ENCODE measurements at regions not wholly inside any gene's neighbourhood (a gene's known extent, or its start where the extent isn't known, plus 50 kb on each side); places are given as distances from the start of the nearest gene placed in this dataset.
A peak's percentile ranks its signal among the peaks of the same experiment; 100 is the strongest.

DNA sequence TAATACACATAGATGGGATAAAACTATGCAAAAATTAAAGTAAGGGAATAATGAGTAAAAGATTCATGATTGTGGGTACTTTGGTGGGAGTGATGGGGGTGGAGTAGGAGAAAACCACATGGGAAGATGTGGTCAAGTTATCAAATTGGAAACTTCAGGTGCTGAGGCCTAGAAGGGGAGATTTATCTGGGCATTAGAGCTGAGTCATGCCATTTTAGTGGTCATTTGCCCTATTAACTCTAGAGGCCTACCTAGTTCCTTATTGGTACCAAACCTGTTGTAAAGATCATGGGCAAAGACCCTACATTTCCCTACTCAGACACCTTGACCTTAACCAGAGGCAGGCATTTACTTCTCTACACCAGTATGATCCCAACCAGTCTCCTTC, 125.9 kb upstream of the BCL6 start:
- Histone ChIP-seq H3K4me1 (ENCODE audit: insufficient read depth, poor library complexity, severe bottlenecking) (no peaks in the 10 kb centered on the region), H3K27ac (ENCODE audit: poor library complexity, severe bottlenecking) (no peak overlapping the region), H3K36me3 (ENCODE audit: low read depth) (no peaks in the 10 kb centered on the region), H3K4me3 (ENCODE audit: severe bottlenecking) (no peak overlapping the region), H3K9me3 (ENCODE audit: severe bottlenecking) (no peaks in the 10 kb centered on the region), H3K27me3 (ENCODE audit: insufficient read depth, poor library complexity, severe bottlenecking) (no peaks in the 10 kb centered on the region)
- TF ChIP-seq, protein P1, sequence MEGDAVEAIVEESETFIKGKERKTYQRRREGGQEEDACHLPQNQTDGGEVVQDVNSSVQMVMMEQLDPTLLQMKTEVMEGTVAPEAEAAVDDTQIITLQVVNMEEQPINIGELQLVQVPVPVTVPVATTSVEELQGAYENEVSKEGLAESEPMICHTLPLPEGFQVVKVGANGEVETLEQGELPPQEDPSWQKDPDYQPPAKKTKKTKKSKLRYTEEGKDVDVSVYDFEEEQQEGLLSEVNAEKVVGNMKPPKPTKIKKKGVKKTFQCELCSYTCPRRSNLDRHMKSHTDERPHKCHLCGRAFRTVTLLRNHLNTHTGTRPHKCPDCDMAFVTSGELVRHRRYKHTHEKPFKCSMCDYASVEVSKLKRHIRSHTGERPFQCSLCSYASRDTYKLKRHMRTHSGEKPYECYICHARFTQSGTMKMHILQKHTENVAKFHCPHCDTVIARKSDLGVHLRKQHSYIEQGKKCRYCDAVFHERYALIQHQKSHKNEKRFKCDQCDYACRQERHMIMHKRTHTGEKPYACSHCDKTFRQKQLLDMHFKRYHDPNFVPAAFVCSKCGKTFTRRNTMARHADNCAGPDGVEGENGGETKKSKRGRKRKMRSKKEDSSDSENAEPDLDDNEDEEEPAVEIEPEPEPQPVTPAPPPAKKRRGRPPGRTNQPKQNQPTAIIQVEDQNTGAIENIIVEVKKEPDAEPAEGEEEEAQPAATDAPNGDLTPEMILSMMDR (IDR thresholded peaks at IDR 0.05; ENCODE audit: poor library complexity, severe bottlenecking): no peak
- DNase-seq (ENCODE audit: low spot score): no peak
- no peak for ATAC-seq (ENCODE audit: low read depth)

- Histone ChIP-seq H3K9me3 (ENCODE audit: severe bottlenecking) (no peaks in the 10 kb centered on the region), H3K27me3 (ENCODE audit: insufficient read depth, poor library complexity, severe bottlenecking) (no peaks in the 10 kb centered on the region), H3K4me3 (ENCODE audit: severe bottlenecking) (no peak overlapping the region), H3K4me1 (ENCODE audit: insufficient read depth, poor library complexity, severe bottlenecking) (no peaks in the 10 kb centered on the region), H3K36me3 (ENCODE audit: low read depth) (no peaks in the 10 kb centered on the region), H3K27ac (ENCODE audit: poor library complexity, severe bottlenecking) (no peak overlapping the region)
- ATAC-seq (ENCODE audit: low read depth) (no peak), DNase-seq (ENCODE audit: low spot score) (no peak)
- TF ChIP-seq, protein P1 (IDR thresholded peaks at IDR 0.05; ENCODE audit: poor library complexity, severe bottlenecking): no peak
These were observed 126.6 kb upstream of the BCL6 start for GRCh38 chr3:187871848-187872247.

DNA sequence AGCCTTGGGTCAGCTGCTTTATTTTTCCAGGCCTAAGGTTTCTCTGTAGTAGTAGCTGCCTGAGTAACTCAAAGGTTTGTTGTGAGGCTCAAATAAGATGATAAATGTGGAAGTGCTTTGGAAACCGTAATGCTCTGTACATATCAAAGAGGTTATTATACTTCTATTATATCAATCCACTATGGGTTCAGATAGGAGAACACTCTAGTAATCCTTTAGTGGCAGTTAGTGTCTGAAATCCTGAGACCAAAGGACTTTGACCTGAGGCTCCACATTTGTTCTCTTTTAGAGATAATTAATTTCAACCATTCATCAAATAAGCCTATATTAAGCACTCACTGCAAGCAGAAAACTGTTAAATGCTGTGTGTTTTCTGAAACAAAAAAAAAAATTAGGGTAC, 128.6 kb upstream of the BCL6 start:
- Histone ChIP-seq H3K27ac (ENCODE audit: poor library complexity, severe bottlenecking) (no peak overlapping the region), H3K36me3 (ENCODE audit: low read depth) (no peaks in the 10 kb centered on the region), H3K9me3 (ENCODE audit: severe bottlenecking) (no peaks in the 10 kb centered on the region), H3K4me1 (ENCODE audit: insufficient read depth, poor library complexity, severe bottlenecking) (peaks cover 6% of the 10 kb centered on the region), H3K4me3 (ENCODE audit: severe bottlenecking) (no peak overlapping the region), H3K27me3 (ENCODE audit: insufficient read depth, poor library complexity, severe bottlenecking) (no peaks in the 10 kb centered on the region)
- TF ChIP-seq, protein P1 (IDR thresholded peaks at IDR 0.05; ENCODE audit: poor library complexity, severe bottlenecking): no peak
- no peak for ATAC-seq (ENCODE audit: low read depth)
- DNase-seq (ENCODE audit: low spot score): no peak

GRCh38 chr3:187875863-187876262, 130.6 kb upstream of the BCL6 start:
- TF ChIP-seq, protein P1 (IDR thresholded peaks at IDR 0.05; ENCODE audit: poor library complexity, severe bottlenecking): no peak
- peaks cover 11% of the 10 kb centered on the region for H3K4me1 ChIP-seq (ENCODE audit: insufficient read depth, poor library complexity, severe bottlenecking)
- no peak for ATAC-seq (ENCODE audit: low read depth)

GRCh38 chr3:187878772-187879518, 133.7 kb upstream of the BCL6 start:
- Histone ChIP-seq H3K9me3 (ENCODE audit: severe bottlenecking) (peaks cover 4% of the 10 kb centered on the region), H3K36me3 (ENCODE audit: low read depth) (no peaks in the 10 kb centered on the region), H3K4me1 (ENCODE audit: insufficient read depth, poor library complexity, severe bottlenecking) (peaks cover 11% of the 10 kb centered on the region), H3K4me3 (ENCODE audit: severe bottlenecking) (no peak overlapping the region), H3K27me3 (ENCODE audit: insufficient read depth, poor library complexity, severe bottlenecking) (no peaks in the 10 kb centered on the region), H3K27ac (ENCODE audit: poor library complexity, severe bottlenecking) (peak overlapping the region; percentile 60)
- ATAC-seq (ENCODE audit: low read depth): peak; percentile 87
- TF ChIP-seq, protein P1 (IDR thresholded peaks at IDR 0.05; ENCODE audit: poor library complexity, severe bottlenecking): no peak
- no peak for DNase-seq (ENCODE audit: low spot score)

More at GRCh38 chr3:187875863-187876262, 130.6 kb upstream of the BCL6 start:
- Histone ChIP-seq H3K36me3 (ENCODE audit: low read depth) (no peaks in the 10 kb centered on the region), H3K9me3 (ENCODE audit: severe bottlenecking) (peaks cover 3% of the 10 kb centered on the region), H3K27ac (ENCODE audit: poor library complexity, severe bottlenecking) (no peak overlapping the region), H3K27me3 (ENCODE audit: insufficient read depth, poor library complexity, severe bottlenecking) (no peaks in the 10 kb centered on the region), H3K4me3 (ENCODE audit: severe bottlenecking) (no peak overlapping the region)
- no peak for DNase-seq (ENCODE audit: low spot score)

Measured in RWPE2 (cell line).